ENCODE measurements at regions not wholly inside any gene's neighbourhood (a gene's known extent, or its start where the extent isn't known, plus 50 kb on each side); places are given as distances from the start of the nearest gene placed in this dataset.

GRCh38 chr9:38274800-38275199, 117.7 kb upstream of the ALDH1B1 start:
- TF ChIP-seq EZH2 (IDR thresholded peaks at IDR 0.05; ENCODE audit: insufficient read depth, poor library complexity, severe bottlenecking), result no peak
- TF ChIP-seq EZH2phosphoT487 (IDR thresholded peaks at IDR 0.05; ENCODE audit: insufficient read depth, low read depth), result no peak
